CD4-positive, alpha-beta memory T cell (primary cell): ENCODE measurements at regions not wholly inside any gene's neighbourhood (a gene's known extent, or its start where the extent isn't known, plus 50 kb on each side); places are given as distances from the start of the nearest gene placed in this dataset.

Experiments
- CTCF ChIA-PET: fragments of 350-600 bp; sonication (Branson Sonifier 250); formaldehyde crosslinking; loops from one replicate; lab custom pipeline; 2021; ENCODE audit warnings: inconsistent platforms; ENCODE audit not compliant: partially characterized antibody; lab: Charles Lee
- POLR2A ChIA-PET: fragments of 350-600 bp; sonication (Branson Sonifier 250); formaldehyde crosslinking; loops from one replicate; lab custom pipeline; 2021; ENCODE audit not compliant: partially characterized antibody; lab: Charles Lee
- DNase-seq, 5 donors: peaks; one replicate each; pipeline versions ENCODE4 v3.0.0 to v3.0.0-alpha.2; 2020 to 2022; ENCODE audit warnings: mixed read lengths in 1 of 5
- H3K27ac ChIP-seq: one replicate; pipeline ENCODE4 v1.7.0; 2013; ENCODE audit warnings: low read depth, low read length
- H3K27me3 ChIP-seq: 2 replicates; pipeline ENCODE4 v1.7.0; 2013; ENCODE audit warnings: mild to moderate bottlenecking, low read length, moderate library complexity; ENCODE audit not compliant: insufficient read depth
- H3K36me3 ChIP-seq: 2 replicates; pipeline ENCODE4 v1.7.0; 2013; ENCODE audit warnings: mild to moderate bottlenecking, low read length, moderate library complexity; ENCODE audit not compliant: insufficient read depth
- H3K4me1 ChIP-seq: 2 replicates; pipeline ENCODE4 v1.7.0; 2013; ENCODE audit warnings: mild to moderate bottlenecking, low read length, moderate library complexity; ENCODE audit not compliant: insufficient read depth
- H3K4me3 ChIP-seq, 2 donors: one replicate each; pipeline ENCODE4 v1.7.0; 2013; ENCODE audit warnings: low read length in 2 of 2, mild to moderate bottlenecking in 1 of 2
- H3K9me3 ChIP-seq, 2 donors: one replicate each; pipeline ENCODE4 v1.7.0; 2013; ENCODE audit warnings: low read length in 2 of 2, control low read depth in 1 of 2; ENCODE audit not compliant: control insufficient read depth in 1 of 2
- H3K27ac Mint-ChIP-seq, 7 donors: one replicate each; pipeline ENCODE4 v1.8.0; 2020 to 2021; ENCODE audit warnings: mixed read lengths in 7 of 7, mild to moderate bottlenecking in 6 of 7, inconsistent platforms in 3 of 7, moderate library complexity in 3 of 7
- H3K27me3 Mint-ChIP-seq, 2 donors: one replicate each; pipeline ENCODE4 v1.8.0; 2020 to 2021; ENCODE audit warnings: mixed read lengths in 2 of 2
- H3K36me3 Mint-ChIP-seq, 2 donors: one replicate each; pipeline ENCODE4 v1.8.0; 2020 to 2021; ENCODE audit warnings: mixed read lengths in 2 of 2, inconsistent platforms in 1 of 2, mild to moderate bottlenecking in 1 of 2
- H3K4me1 Mint-ChIP-seq, 4 donors: one replicate each; pipeline ENCODE4 v1.8.0; 2020 to 2021; ENCODE audit warnings: mixed read lengths in 4 of 4, mild to moderate bottlenecking in 1 of 4
- H3K4me3 Mint-ChIP-seq, 8 donors: one replicate each; pipeline ENCODE4 v1.8.0; 2020 to 2021; ENCODE audit warnings: mixed read lengths in 8 of 8, mild to moderate bottlenecking in 7 of 8, moderate library complexity in 6 of 8, inconsistent platforms in 3 of 8
- H3K9me3 Mint-ChIP-seq, 8 donors: one replicate each; pipeline ENCODE4 v1.8.0; 2020 to 2021; ENCODE audit warnings: mixed read lengths in 8 of 8, mild to moderate bottlenecking in 5 of 8, inconsistent platforms in 3 of 8, moderate library complexity in 1 of 8
- intact Hi-C: fragments of 100-400 bp; cut with micrococcal nuclease; formaldehyde crosslinking; loops from one replicate; pipeline ENCODE4 v1.15.1; 2023

GRCh38 chr10:4633776-4634175, 192.2 kb upstream of the AKR1E2 start:
- CTCF ChIA-PET = no interaction called here
- Mint-ChIP-seq H3K27me3 (no peaks in the 10 kb centered on the region), H3K36me3 (no peaks in the 10 kb centered on the region), H3K4me3 (no peak overlapping the region), H3K27ac (no peak overlapping the region), H3K4me1 (peaks cover 0 to 2% (median 0%) of the 10 kb centered on the region in 4 donors), H3K9me3 (no peaks in the 10 kb centered on the region)
- POLR2A ChIA-PET = no interaction called here
- no peaks in the 10 kb centered on the region for H3K9me3 ChIP-seq
- no peak overlapping the region for H3K4me3 ChIP-seq
- H3K27me3 ChIP-seq = no peaks in the 10 kb centered on the region
- peaks cover 5% of the 10 kb centered on the region for H3K4me1 ChIP-seq
- no peaks in the 10 kb centered on the region for H3K36me3 ChIP-seq
- DNase-seq = no peak
- intact Hi-C loops = no loop called here
- no peak overlapping the region for H3K27ac ChIP-seq

DNA sequence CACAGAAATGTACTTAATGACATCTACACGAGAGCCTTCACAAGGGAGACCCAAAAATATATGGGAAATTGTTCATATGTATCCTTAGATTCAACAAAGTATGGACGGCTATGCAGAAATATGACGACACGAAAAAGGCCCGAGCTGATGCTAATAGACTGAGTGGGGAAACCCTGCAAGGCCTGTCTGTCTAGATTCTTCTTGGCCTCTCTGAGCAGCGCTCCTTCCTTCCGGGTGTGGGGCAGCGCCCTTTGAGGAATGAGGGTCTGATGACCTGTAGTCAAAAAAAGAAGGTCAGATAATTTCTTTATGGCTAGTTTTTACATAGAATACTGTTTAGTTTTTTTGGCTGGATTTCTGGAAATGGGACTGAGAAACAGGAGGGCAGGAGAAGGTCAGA, 192.8 kb upstream of the AKR1E2 start:
- CTCF ChIA-PET = no interaction called here

DNA sequence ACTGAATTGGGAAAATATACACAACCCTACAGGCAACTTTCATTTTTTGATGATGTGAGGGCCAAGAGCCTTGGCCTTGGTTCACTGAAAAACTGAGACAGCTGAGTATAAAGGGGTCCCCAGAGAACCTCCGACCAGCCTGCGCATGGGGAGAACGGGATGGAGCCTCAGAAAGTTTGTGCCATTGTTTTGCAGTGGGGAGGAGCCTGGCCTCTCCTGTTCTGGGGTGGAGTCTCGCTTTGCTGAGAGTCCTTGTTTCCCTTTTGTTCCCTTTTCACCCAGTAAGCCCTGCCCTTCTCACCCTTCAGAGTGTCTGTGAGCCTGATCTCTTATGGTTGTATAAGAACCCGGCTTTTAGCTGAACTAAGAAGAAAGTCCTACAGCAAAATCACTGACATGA, 193.2 kb upstream of the AKR1E2 start:
- Histone ChIP-seq H3K9me3 (no peaks in the 10 kb centered on the region), H3K27ac (no peak overlapping the region), H3K27me3 (no peaks in the 10 kb centered on the region), H3K4me3 (no peak overlapping the region), H3K36me3 (no peaks in the 10 kb centered on the region), H3K4me1 (peaks cover 5% of the 10 kb centered on the region)
- DNase-seq = no peak
- POLR2A ChIA-PET = no interaction called here
- CTCF ChIA-PET = no interaction called here
- Mint-ChIP-seq H3K4me1 (peaks cover 0 to 2% (median 0%) of the 10 kb centered on the region in 4 donors), H3K4me3 (no peak overlapping the region), H3K27me3 (no peaks in the 10 kb centered on the region), H3K27ac (no peak overlapping the region), H3K9me3 (peaks cover 0 to 8% (median 3%) of the 10 kb centered on the region in 8 donors), H3K36me3 (peaks cover 0 to 2% of the 10 kb centered on the region in 2 donors)
- intact Hi-C loops = no loop called here

More for the DNA sequence above, 192.8 kb upstream of the AKR1E2 start:
- no peak overlapping the region for H3K4me3 ChIP-seq
- DNase-seq = no peak
- peaks cover 5% of the 10 kb centered on the region for H3K4me1 ChIP-seq
- no peak overlapping the region for H3K27ac ChIP-seq
- Mint-ChIP-seq H3K9me3 (peaks cover 0 to 5% (median 0%) of the 10 kb centered on the region in 8 donors), H3K4me1 (peaks cover 0 to 2% (median 0%) of the 10 kb centered on the region in 4 donors), H3K4me3 (no peak overlapping the region), H3K36me3 (peaks cover 0 to 2% of the 10 kb centered on the region in 2 donors), H3K27me3 (no peaks in the 10 kb centered on the region), H3K27ac (no peak overlapping the region)
- no peaks in the 10 kb centered on the region for H3K9me3 ChIP-seq
- no peaks in the 10 kb centered on the region for H3K36me3 ChIP-seq
- intact Hi-C loops = no loop called here
- POLR2A ChIA-PET = no interaction called here
- no peaks in the 10 kb centered on the region for H3K27me3 ChIP-seq

- ChIA-PET CTCF (no interaction called here), POLR2A (no interaction called here)
- H3K4me3 ChIP-seq = no peak overlapping the region
- H3K27me3 Mint-ChIP-seq = no peaks in the 10 kb centered on the region
- no peaks in the 10 kb centered on the region for H3K9me3 ChIP-seq
- H3K36me3 Mint-ChIP-seq = peaks cover 0 to 2% of the 10 kb centered on the region in 2 donors
- H3K27ac Mint-ChIP-seq = no peak overlapping the region
- intact Hi-C loops = no loop called here
- no peak for DNase-seq
- H3K36me3 ChIP-seq = no peaks in the 10 kb centered on the region
- H3K4me3 Mint-ChIP-seq = no peak overlapping the region
- H3K27me3 ChIP-seq = no peaks in the 10 kb centered on the region
- H3K9me3 Mint-ChIP-seq = peaks cover 7 to 24% (median 15%) of the 10 kb centered on the region in 8 donors
- H3K27ac ChIP-seq = no peak overlapping the region
- H3K4me1 Mint-ChIP-seq = no peaks in the 10 kb centered on the region
- H3K4me1 ChIP-seq = no peaks in the 10 kb centered on the region
Measured at GRCh38 chr10:4626919-4627318, 199.1 kb upstream of the AKR1E2 start.

DNA sequence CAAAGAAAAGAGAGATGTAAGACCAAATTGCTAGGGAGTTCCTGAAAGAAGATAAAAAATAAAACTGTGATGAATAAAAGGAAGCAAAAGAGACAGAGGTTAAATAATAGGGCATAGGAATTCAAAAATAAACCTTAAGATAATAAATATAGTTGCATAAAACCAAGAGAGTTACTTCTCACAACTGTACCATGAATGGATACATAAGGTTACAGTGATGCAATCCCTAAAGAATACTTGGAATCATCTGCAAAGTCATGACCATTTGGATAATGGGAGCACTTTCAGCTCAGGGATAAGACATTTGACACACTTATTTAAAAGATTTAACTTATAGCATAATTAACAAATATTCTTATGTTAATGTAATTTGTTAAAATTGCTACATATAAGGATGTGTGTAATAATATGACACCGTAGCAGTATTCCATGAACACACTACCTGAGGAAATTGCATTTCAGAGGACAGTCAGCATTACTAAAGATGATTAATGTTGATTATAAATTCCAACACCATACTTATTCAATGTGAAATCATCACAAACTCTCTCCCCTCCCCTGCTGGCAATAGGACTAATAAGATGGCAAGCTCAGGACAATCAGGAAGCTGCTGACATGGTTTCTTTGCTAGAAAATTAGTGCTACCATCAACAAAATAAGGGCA, 202.1 kb upstream of the AKR1E2 start:
- Mint-ChIP-seq H3K4me1 (no peaks in the 10 kb centered on the region), H3K9me3 (peaks cover 7 to 24% (median 15%) of the 10 kb centered on the region in 8 donors), H3K4me3 (no peak overlapping the region), H3K36me3 (peaks cover 0 to 2% of the 10 kb centered on the region in 2 donors), H3K27me3 (peaks cover 0 to 5% of the 10 kb centered on the region in 2 donors), H3K27ac (no peak overlapping the region)
- H3K36me3 ChIP-seq = no peaks in the 10 kb centered on the region
- intact Hi-C loops = no loop called here
- no peak for DNase-seq
- CTCF ChIA-PET = no interaction called here
- no peaks in the 10 kb centered on the region for H3K9me3 ChIP-seq
- H3K4me3 ChIP-seq = no peak overlapping the region
- no peak overlapping the region for H3K27ac ChIP-seq
- POLR2A ChIA-PET = no interaction called here
- H3K4me1 ChIP-seq = no peaks in the 10 kb centered on the region
- H3K27me3 ChIP-seq = no peaks in the 10 kb centered on the region

- Histone ChIP-seq H3K27ac (no peak overlapping the region), H3K36me3 (no peaks in the 10 kb centered on the region), H3K9me3 (no peaks in the 10 kb centered on the region), H3K4me1 (no peaks in the 10 kb centered on the region), H3K27me3 (no peaks in the 10 kb centered on the region), H3K4me3 (no peak overlapping the region)
- DNase-seq = no peak
- intact Hi-C loops = no loop called here
- no peaks in the 10 kb centered on the region for H3K4me1 Mint-ChIP-seq
- POLR2A ChIA-PET = no interaction called here
- no peaks in the 10 kb centered on the region for H3K36me3 Mint-ChIP-seq
- H3K9me3 Mint-ChIP-seq = peaks cover 7 to 22% (median 13%) of the 10 kb centered on the region in 8 donors
- no peak overlapping the region for H3K27ac Mint-ChIP-seq
- CTCF ChIA-PET = no interaction called here
- H3K4me3 Mint-ChIP-seq = no peak overlapping the region
- H3K27me3 Mint-ChIP-seq = peaks cover 0 to 5% of the 10 kb centered on the region in 2 donors
Measured at GRCh38 chr10:4623200-4623599, 202.8 kb upstream of the AKR1E2 start.

- Mint-ChIP-seq H3K4me1 (no peaks in the 10 kb centered on the region), H3K9me3 (peaks cover 4 to 18% (median 10%) of the 10 kb centered on the region in 8 donors), H3K4me3 (no peak overlapping the region), H3K27me3 (peaks cover 0 to 5% of the 10 kb centered on the region in 2 donors), H3K36me3 (no peaks in the 10 kb centered on the region), H3K27ac (no peak overlapping the region)
- CTCF ChIA-PET = no interaction called here
- no peak for DNase-seq
- intact Hi-C loops = no loop called here
- Histone ChIP-seq H3K4me3 (no peak overlapping the region), H3K27me3 (no peaks in the 10 kb centered on the region), H3K27ac (no peak overlapping the region), H3K4me1 (no peaks in the 10 kb centered on the region), H3K9me3 (no peaks in the 10 kb centered on the region), H3K36me3 (no peaks in the 10 kb centered on the region)
- POLR2A ChIA-PET = no interaction called here
Measured at GRCh38 chr10:4622384-4622783, 203.6 kb upstream of the AKR1E2 start.
